ENCODE measurements at regions not wholly inside any gene's neighbourhood (a gene's known extent, or its start where the extent isn't known, plus 50 kb on each side); places are given as distances from the start of the nearest gene placed in this dataset.

DNA sequence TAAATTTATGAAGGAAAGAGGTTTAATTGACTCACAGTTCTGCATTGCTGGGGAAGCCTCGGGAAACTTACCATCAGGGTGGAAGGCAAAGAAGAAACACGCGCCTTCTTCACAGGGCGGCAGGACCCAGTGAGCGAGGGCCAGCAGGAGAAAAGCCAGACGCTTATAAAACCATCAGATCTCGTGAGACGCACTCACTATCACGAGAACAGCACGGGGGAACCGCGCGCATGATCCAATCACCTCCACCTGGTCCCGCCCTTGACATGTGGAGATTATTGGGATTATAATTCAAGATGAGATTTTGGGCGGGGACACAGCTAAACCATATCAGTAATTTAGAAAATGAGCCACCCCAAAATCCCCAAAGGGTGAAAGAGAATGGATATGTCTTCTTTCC, 187.1 kb downstream of the RAP2A start:
- no peak for TF ChIP-seq CTCF (IDR thresholded peaks at IDR 0.05; ENCODE audit: borderline replicate concordance, insufficient read depth, low read depth, low read length)
- H3K4me3 ChIP-seq (ENCODE audit: low read depth, low read length) = no peak overlapping the region

GRCh38 chr13:97621631-97622030, 187.7 kb downstream of the RAP2A start:
- no peak for TF ChIP-seq CTCF (IDR thresholded peaks at IDR 0.05; ENCODE audit: borderline replicate concordance, insufficient read depth, low read depth, low read length)
- H3K4me3 ChIP-seq (ENCODE audit: low read depth, low read length) = no peak overlapping the region

DNA sequence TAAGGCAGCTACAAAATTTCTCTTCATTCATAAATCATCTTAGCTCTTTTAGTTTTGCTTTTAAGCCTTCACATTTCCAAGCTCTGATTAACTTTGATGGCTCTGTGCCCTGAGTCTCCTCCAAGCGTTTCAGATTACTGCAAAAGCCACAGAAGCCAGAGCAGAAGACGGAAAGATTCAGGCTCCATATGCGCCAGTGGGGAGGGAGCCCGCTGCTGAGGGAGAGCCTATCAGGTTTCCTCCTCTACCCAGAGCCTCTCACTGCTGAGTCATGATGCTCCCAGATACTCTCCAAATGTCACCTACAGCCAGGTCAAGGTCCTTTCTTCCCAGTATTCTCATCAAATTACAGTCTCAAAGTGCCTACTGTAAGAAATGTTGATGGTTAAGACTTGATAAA, 193.6 kb downstream of the RAP2A start:
- H3K4me3 ChIP-seq (ENCODE audit: low read depth, low read length) = no peak overlapping the region
- TF ChIP-seq CTCF (IDR thresholded peaks at IDR 0.05; ENCODE audit: borderline replicate concordance, insufficient read depth, low read depth, low read length) = no peak

DNA sequence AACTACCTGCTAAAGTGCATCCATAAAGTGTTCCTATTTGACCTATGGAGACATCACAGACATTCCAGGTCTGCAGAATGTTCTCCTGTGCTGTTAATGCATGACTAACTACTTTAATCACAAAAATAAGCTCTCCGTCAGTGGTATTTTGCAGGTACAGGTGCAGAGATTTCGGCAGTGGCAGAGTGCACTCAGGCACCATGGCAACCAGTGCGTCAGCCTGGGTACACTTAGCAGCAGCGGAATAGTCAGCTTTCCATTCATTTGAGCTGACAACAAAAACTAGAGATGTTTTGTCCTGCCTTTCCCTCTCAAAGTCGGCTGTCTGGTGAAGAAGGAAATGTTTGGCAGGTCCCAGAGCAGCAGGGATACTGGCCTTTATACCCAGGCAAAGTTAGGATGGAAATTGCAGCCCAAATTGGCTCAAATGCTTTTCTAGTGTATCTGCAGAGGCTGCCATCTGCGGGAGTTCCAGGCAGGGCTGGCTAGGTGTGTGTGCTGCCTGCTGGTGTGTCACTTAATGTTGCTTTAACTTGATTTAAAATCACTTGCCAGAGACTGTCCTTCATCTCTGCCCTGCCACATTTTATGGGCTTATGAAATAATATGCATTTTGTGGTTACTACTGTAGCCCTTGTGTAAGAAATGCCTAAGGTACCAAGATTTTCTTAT, 195.8 kb downstream of the RAP2A start:
- no peak for TF ChIP-seq CTCF (IDR thresholded peaks at IDR 0.05; ENCODE audit: borderline replicate concordance, insufficient read depth, low read depth, low read length)

GRCh38 chr13:97630725-97631124, 196.8 kb downstream of the RAP2A start:
- no peak for TF ChIP-seq CTCF (IDR thresholded peaks at IDR 0.05; ENCODE audit: borderline replicate concordance, insufficient read depth, low read depth, low read length)
- no peak overlapping the region for H3K4me3 ChIP-seq (ENCODE audit: low read depth, low read length)

More for the DNA sequence above, 195.8 kb downstream of the RAP2A start:
- H3K4me3 ChIP-seq (ENCODE audit: low read depth, low read length) = no peak overlapping the region

DNA sequence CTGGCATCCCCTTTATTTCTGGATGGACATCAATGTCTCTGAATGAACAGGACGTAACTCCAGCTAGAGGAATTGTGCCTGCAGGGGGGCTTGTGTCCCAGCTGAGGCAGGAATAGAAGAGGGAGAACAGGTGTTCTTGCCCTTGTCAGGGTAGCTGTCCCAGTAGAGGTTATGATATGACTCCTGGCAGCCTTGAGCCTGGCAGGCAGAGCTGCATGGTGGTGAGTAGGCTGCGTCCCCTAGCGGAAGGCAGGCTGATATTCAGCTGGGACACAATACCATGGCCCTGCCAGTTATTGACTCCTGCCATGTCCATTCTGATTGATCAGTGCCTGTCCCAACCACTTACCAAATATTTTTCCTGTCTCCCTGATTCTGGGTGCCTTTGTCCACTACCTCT, 197.2 kb downstream of the RAP2A start:
- peak; percentile 61 for TF ChIP-seq CTCF (IDR thresholded peaks at IDR 0.05; ENCODE audit: borderline replicate concordance, insufficient read depth, low read depth, low read length)
- H3K4me3 ChIP-seq (ENCODE audit: low read depth, low read length) = no peak overlapping the region

GRCh38 chr13:97639236-97639635, 205.3 kb downstream of the RAP2A start:
- H3K4me3 ChIP-seq (ENCODE audit: low read depth, low read length) = no peak overlapping the region
- TF ChIP-seq CTCF (IDR thresholded peaks at IDR 0.05; ENCODE audit: borderline replicate concordance, insufficient read depth, low read depth, low read length) = no peak
